C4-2B (cell line): ENCODE measurements at regions not wholly inside any gene's neighbourhood (a gene's known extent, or its start where the extent isn't known, plus 50 kb on each side); places are given as distances from the start of the nearest gene placed in this dataset.

Experiments used
- ZFX ChIP-seq: fragments of 450-650 bp; IDR thresholded peaks from 2 replicates; pipeline ENCODE4 v1.6.1; 2017
- TF ChIP-seq, protein P1 (sequence below): fragments of 450-650 bp; conservative IDR thresholded peaks from 2 replicates; pipeline ENCODE4 v1.5.1; 2017; ENCODE audit warnings: mild to moderate bottlenecking

DNA sequence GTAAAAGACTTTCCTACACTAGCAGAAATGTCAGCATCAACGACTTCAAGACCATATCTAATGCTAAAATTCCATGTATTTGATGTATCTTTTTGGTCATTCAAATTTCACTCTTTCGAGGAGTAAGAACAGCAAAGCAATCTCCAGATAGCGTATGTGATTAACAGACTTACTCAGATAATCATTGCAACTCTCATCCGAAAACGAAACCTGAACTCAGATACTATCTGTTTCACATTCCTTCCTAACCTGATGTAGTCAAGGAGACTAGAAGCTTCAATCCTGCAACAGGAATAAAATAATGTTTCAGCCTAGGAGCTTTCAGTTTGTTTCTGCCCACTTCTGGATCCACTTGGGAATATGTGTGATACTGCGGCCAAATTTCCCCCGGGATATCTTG lies 286.3 kb downstream of the NUAK1 start:
- TF ChIP-seq, protein P1, sequence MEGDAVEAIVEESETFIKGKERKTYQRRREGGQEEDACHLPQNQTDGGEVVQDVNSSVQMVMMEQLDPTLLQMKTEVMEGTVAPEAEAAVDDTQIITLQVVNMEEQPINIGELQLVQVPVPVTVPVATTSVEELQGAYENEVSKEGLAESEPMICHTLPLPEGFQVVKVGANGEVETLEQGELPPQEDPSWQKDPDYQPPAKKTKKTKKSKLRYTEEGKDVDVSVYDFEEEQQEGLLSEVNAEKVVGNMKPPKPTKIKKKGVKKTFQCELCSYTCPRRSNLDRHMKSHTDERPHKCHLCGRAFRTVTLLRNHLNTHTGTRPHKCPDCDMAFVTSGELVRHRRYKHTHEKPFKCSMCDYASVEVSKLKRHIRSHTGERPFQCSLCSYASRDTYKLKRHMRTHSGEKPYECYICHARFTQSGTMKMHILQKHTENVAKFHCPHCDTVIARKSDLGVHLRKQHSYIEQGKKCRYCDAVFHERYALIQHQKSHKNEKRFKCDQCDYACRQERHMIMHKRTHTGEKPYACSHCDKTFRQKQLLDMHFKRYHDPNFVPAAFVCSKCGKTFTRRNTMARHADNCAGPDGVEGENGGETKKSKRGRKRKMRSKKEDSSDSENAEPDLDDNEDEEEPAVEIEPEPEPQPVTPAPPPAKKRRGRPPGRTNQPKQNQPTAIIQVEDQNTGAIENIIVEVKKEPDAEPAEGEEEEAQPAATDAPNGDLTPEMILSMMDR = no peak
- no peak for TF ChIP-seq ZFX
